Non-pigmented ciliary epithelial cell (primary cell): ENCODE measurements at regions not wholly inside any gene's neighbourhood (a gene's known extent, or its start where the extent isn't known, plus 50 kb on each side); places are given as distances from the start of the nearest gene placed in this dataset.

ENCODE experiments used
- DNase-seq: peaks from one replicate; pipeline ENCODE4 v3.0.0-alpha.2; 2010; ENCODE audit warnings: low read depth

GRCh38 chr4:181566490-181566889 lies 676.7 kb upstream of the TENM3 start:
- no peak for DNase-seq

- no peak for DNase-seq
Measured at GRCh38 chr4:181569553-181569952, 673.6 kb upstream of the TENM3 start.

- no peak for DNase-seq
Measured at GRCh38 chr4:181578911-181579310, 664.3 kb upstream of the TENM3 start.

- DNase-seq, result no peak
Measured at GRCh38 chr4:181579486-181579885, 663.7 kb upstream of the TENM3 start.

GRCh38 chr4:181581983-181582382 lies 661.2 kb upstream of the TENM3 start:
- DNase-seq, result no peak

GRCh38 chr4:181582595-181582994 lies 660.6 kb upstream of the TENM3 start:
- no peak for DNase-seq

GRCh38 chr4:181588733-181589302 lies 654.4 kb upstream of the TENM3 start:
- DNase-seq, result no peak

GRCh38 chr4:181592221-181592745 lies 650.9 kb upstream of the TENM3 start:
- no peak for DNase-seq

GRCh38 chr4:181593703-181594102 lies 649.5 kb upstream of the TENM3 start:
- no peak for DNase-seq

- DNase-seq, result no peak
Measured at GRCh38 chr4:181594188-181594587, 649.0 kb upstream of the TENM3 start.

- no peak for DNase-seq
Measured at GRCh38 chr4:181595716-181596115, 647.5 kb upstream of the TENM3 start.

- peak; percentile 20 for DNase-seq
Measured at GRCh38 chr4:181597766-181598165, 645.4 kb upstream of the TENM3 start.

- no peak for DNase-seq
Measured at GRCh38 chr4:181599134-181599533, 644.1 kb upstream of the TENM3 start.

- DNase-seq, result no peak
Measured at GRCh38 chr4:181601103-181601502, 642.1 kb upstream of the TENM3 start.

GRCh38 chr4:181604546-181604945 lies 638.7 kb upstream of the TENM3 start:
- DNase-seq, result no peak

GRCh38 chr4:181606300-181606699 lies 636.9 kb upstream of the TENM3 start:
- DNase-seq, result no peak

- no peak for DNase-seq
Measured at GRCh38 chr4:181608181-181608580, 635.0 kb upstream of the TENM3 start.

- no peak for DNase-seq
Measured at GRCh38 chr4:181611033-181611711, 632.0 kb upstream of the TENM3 start.

GRCh38 chr4:181611946-181612600 lies 631.1 kb upstream of the TENM3 start:
- DNase-seq, result no peak

GRCh38 chr4:181613200-181613599 lies 630.0 kb upstream of the TENM3 start:
- no peak for DNase-seq

- no peak for DNase-seq
Measured at GRCh38 chr4:181618038-181618618, 625.1 kb upstream of the TENM3 start.

GRCh38 chr4:181618896-181619295 lies 624.3 kb upstream of the TENM3 start:
- DNase-seq, result no peak

GRCh38 chr4:181619651-181620050 lies 623.6 kb upstream of the TENM3 start:
- no peak for DNase-seq
